ENCODE measurements at regions not wholly inside any gene's neighbourhood (a gene's known extent, or its start where the extent isn't known, plus 50 kb on each side); places are given as distances from the start of the nearest gene placed in this dataset.

DNA sequence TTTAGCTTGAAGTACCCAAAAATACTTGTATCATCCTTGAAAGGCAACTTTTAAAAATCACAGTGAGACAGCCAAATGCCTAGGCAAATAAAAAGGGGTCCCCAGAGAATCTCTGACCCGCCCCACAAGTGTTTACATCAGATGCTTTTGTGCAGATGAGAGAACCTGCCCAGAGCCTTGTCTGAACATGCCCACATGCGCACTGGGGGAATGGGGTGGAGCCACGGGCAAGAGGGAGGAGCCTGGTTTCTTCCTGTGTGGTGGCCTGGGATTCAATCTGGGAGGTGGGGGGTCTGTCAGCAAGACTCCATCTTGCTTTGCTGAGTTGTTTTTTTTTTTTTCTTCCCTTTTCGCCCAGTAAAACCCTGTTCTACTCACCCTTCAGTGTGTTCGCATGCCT, 381.7 kb upstream of the CCDC196 start:
- no peak for TF ChIP-seq POLR2AphosphoS5 (IDR thresholded peaks at IDR 0.05; ENCODE audit: low read depth, low read length)
- no peak for TF ChIP-seq POLR2A (IDR thresholded peaks at IDR 0.05; ENCODE audit: low read depth, low read length)
- no peak for TF ChIP-seq TAF1 (IDR thresholded peaks at IDR 0.05; ENCODE audit: low read depth, low read length)
- TF ChIP-seq SPI1 (IDR thresholded peaks at IDR 0.05; ENCODE audit: low read depth, low read length), result no peak

All from GM12891 (cell line).